Fibroblast of mammary gland (primary cell): ENCODE measurements at regions not wholly inside any gene's neighbourhood (a gene's known extent, or its start where the extent isn't known, plus 50 kb on each side); places are given as distances from the start of the nearest gene placed in this dataset.

ENCODE experiments used
- DNase-seq: peaks from one replicate; pipeline ENCODE4 v3.0.0-alpha.2; 2010; ENCODE audit warnings: low read depth
- H3K4me3 ChIP-seq: 2 replicates; pipeline ENCODE4 v1.5.1; 2011; ENCODE audit warnings: low read depth, mild to moderate bottlenecking, low read length, moderate library complexity; ENCODE audit not compliant: control insufficient read depth
- TF ChIP-seq, protein P1 (sequence below): conservative IDR thresholded peaks from 2 replicates; pipeline ENCODE4 v1.5.1; 2011; ENCODE audit warnings: low read depth, low read length, inconsistent platforms; ENCODE audit not compliant: control insufficient read depth, insufficient read depth

DNA sequence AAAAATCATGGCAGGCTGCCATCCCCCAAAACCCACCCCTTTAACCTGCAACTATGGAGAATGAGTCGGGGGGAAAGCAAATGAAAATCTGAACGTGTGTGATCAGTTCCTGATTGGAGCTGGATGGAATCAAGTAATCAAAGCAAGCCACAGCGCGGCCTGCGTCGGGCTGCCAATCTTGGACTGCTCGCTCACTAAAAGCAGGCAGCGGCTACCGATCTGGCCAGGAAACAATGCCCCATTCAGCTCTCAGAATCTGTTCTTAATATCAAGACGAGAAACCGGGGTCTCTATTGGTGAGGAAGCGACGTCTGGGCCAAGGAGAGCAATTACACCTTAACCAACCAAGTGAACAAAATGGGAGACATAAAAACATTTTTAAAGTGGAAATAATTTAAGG is 472.2 kb downstream of the SOX6 start:
- TF ChIP-seq, protein P1, sequence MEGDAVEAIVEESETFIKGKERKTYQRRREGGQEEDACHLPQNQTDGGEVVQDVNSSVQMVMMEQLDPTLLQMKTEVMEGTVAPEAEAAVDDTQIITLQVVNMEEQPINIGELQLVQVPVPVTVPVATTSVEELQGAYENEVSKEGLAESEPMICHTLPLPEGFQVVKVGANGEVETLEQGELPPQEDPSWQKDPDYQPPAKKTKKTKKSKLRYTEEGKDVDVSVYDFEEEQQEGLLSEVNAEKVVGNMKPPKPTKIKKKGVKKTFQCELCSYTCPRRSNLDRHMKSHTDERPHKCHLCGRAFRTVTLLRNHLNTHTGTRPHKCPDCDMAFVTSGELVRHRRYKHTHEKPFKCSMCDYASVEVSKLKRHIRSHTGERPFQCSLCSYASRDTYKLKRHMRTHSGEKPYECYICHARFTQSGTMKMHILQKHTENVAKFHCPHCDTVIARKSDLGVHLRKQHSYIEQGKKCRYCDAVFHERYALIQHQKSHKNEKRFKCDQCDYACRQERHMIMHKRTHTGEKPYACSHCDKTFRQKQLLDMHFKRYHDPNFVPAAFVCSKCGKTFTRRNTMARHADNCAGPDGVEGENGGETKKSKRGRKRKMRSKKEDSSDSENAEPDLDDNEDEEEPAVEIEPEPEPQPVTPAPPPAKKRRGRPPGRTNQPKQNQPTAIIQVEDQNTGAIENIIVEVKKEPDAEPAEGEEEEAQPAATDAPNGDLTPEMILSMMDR = no peak
- no peak overlapping the region for H3K4me3 ChIP-seq
- DNase-seq = no peak

DNA sequence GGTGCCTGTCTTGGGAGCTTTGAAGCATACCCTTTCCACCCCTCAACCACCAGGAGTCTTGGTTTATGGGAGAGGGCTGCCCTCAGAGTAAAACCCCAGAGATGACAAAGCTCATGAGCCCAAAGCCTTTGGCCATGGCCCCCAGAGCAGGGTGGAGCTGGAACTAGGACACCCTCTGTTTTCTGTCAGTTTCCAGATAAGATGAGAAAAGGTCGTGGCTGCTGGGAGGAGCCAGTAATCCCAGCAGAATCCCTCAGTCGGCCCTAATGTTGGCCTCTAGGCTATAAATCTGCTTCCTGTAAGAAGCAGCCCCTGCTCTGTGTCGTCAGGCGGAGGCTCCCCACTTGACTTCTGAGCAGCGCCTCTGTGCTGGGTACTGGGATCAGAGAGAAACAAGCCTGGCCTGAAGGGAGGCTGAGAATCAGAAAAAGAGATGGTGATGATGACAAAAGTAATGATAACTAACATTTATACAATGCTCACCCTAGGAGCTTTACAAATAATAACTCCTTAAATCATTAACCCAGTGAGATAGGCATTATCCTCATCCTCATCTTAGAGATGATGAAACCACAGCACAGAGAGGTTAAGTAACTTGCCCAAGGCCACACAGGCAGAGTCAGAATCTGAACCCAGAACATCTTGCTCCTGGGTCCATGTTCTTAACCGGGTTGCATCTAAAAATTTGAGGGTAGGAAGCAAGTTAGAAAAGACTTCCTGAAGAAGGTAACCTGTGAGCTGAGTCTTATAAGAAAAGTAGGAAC is 471.4 kb downstream of the SOX6 start:
- DNase-seq = no peak
- H3K4me3 ChIP-seq = no peak overlapping the region
- TF ChIP-seq, protein P1 = no peak

DNA sequence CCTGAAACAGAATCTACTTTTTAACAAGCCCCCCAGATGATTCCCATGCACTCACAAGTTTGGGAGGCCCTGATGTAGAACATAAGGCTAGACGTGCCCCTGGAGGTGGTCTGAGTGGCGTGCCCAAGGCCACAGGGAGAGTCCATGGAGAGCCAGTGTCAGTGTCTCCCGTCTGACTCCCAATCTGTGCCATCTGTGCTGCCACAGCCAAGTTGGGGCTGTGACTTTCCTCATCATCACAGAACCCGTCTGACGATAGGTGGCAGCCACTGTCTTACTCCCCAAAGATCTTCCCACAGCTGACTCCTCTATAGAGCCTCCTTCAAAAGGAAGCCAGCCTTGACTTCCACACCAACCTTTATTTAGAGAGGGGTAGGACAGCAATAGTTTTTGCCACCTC is 470.5 kb downstream of the SOX6 start:
- no peak for DNase-seq
- H3K4me3 ChIP-seq = no peak overlapping the region
- TF ChIP-seq, protein P1 = no peak

DNA sequence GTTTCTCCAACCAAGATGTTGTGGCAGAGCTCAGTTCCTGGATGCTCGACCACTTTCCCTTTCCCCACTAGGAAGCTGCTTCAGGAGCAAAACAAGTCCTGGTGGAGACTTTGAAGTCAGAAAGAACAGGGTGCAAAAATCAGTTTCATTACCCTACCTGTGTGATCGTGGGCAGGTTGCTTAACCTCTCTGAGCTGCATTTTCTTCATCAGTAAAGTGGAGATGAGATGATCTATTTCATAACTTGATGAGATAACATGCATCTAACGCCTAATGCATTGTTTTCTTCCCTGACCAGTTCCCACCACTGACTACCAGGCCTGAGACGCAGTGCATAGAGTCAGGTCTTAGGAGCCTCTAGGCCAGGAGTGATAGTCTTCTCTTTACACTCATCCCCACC is 470.0 kb downstream of the SOX6 start:
- no peak for DNase-seq
- TF ChIP-seq, protein P1 = no peak
- no peak overlapping the region for H3K4me3 ChIP-seq

DNA sequence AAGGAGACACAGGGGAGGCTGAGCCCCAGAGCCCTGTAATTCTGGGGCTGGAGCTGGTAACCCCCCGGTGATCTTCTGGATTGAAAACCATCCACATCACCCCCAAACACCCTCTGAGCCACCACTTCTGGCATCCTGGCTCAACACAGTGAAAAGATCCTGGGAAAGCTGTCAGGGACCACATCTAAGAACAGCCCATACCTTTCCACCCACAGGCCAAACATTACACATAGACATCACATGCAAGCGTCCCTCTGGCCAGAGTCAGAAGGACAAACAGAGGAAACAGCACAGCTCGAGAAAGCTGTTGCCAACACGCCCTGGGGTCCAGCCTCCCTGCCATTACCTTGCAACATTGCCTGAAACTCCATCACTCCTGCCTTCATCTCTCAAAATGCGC is 469.5 kb downstream of the SOX6 start:
- no peak overlapping the region for H3K4me3 ChIP-seq
- TF ChIP-seq, protein P1 = no peak
- DNase-seq = no peak

DNA sequence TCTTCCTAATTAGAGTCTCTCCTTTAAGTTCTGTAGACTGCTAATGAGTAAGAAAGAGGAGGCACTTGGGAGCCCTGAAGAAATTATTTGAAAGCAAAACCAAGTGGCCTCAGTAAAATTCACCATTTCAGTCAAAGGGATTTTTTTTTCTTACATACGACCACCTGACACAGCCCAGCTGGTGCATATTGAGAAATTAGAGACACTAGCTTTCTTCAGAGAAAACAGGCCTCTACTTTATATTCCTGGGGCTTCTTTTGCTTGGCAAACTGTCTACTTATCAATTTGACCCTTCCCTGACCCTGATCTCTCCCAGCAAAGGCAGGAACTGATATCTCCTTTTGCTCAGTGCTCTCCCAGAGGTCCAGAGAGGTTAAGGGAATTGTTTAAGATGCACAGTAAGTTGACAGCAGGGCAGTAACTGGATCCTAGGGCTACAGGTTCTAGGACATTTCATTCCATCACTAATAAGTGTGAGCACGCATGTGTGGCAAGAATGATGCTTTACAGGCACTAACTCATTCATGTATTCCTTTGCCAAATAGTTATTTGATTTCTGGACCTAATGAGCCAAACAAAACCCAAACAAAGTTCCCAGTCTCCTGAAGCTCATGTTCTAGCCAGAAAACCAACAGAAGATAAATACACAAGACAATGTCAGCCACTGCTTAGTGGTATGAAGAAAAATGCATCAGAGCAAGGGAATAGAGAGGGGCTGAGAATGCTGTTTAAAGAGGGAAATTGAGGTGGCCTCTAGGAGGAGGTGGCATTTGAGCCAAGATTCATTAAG is 467.6 kb downstream of the SOX6 start:
- DNase-seq = no peak
- TF ChIP-seq, protein P1 = no peak

More for the DNA sequence above, 467.6 kb downstream of the SOX6 start:
- H3K4me3 ChIP-seq = no peak overlapping the region
